Spleen (tissue), 7 donors: ENCODE measurements at regions not wholly inside any gene's neighbourhood (a gene's known extent, or its start where the extent isn't known, plus 50 kb on each side); places are given as distances from the start of the nearest gene placed in this dataset.

Experiments
- POLR2A ChIP-seq, 3 donors: fragments of 450-650 bp; IDR thresholded peaks; one replicate each; pipeline ENCODE4 v1.5.1; 2017; ENCODE audit warnings: antibody characterized with exemption in 3 of 3, mild to moderate bottlenecking in 1 of 3
- POLR2AphosphoS5 ChIP-seq, 3 donors: sonication (generic); formaldehyde crosslinking; IDR thresholded peaks; one replicate each; pipeline ENCODE4 v1.5.1; 2017; ENCODE audit warnings: antibody characterized with exemption in 3 of 3
- TF ChIP-seq, protein P1 (sequence below), 11 experiments: fragments of 200-600 bp in 7 of 11; fragments of 450-650 bp in 4 of 11; sonication (generic) in 4 of 11; IDR thresholded peaks in 8 of 11; conservative IDR thresholded peaks in 3 of 11; 1 replicate in 7 of 11; 2 replicates in 4 of 11; pipeline versions ENCODE4 v1.4.0 to v1.8.0; 2016 to 2021; ENCODE audit warnings: antibody characterized with exemption in 11 of 11, inconsistent platforms in 4 of 11, mild to moderate bottlenecking in 1 of 11
- donor health status: DM: no; HTN: no; CAD: no; lungs with moderate emphysema.
- donor health status: DM: no; HTN: no; CAD: no.
- donor health status: DM: no; HTN: no; CAD: no.

DNA sequence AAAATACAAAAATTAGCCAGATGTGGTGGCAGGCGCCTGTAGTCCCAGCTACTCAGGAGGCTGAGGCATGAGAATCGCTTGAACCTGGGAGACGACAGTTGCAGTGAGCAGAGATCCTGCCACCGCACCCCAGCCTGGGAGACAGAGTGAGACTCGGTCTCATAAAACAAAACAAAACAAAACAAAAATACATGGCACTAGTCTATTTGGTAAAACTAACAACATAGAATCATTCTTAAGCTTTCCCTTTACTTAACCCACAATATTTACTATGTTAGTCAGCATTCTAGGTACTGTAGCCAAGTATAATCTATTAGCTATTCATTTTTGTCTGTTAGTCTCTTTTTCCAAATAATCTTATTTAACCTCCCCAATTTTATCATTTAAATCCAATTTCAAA lies 1482.8 kb downstream of the SLITRK5 start:
- TF ChIP-seq, protein P1, sequence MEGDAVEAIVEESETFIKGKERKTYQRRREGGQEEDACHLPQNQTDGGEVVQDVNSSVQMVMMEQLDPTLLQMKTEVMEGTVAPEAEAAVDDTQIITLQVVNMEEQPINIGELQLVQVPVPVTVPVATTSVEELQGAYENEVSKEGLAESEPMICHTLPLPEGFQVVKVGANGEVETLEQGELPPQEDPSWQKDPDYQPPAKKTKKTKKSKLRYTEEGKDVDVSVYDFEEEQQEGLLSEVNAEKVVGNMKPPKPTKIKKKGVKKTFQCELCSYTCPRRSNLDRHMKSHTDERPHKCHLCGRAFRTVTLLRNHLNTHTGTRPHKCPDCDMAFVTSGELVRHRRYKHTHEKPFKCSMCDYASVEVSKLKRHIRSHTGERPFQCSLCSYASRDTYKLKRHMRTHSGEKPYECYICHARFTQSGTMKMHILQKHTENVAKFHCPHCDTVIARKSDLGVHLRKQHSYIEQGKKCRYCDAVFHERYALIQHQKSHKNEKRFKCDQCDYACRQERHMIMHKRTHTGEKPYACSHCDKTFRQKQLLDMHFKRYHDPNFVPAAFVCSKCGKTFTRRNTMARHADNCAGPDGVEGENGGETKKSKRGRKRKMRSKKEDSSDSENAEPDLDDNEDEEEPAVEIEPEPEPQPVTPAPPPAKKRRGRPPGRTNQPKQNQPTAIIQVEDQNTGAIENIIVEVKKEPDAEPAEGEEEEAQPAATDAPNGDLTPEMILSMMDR (IDR thresholded peaks at IDR 0.05 in 8 of 11, conservative IDR thresholded peaks at IDR 0.05 in 3 of 11): no peak
- TF ChIP-seq POLR2A (IDR thresholded peaks at IDR 0.05) (no peak), POLR2AphosphoS5 (IDR thresholded peaks at IDR 0.05) (no peak)
